HG03045 (cell line): ENCODE measurements at regions not wholly inside any gene's neighbourhood (a gene's known extent, or its start where the extent isn't known, plus 50 kb on each side); places are given as distances from the start of the nearest gene placed in this dataset.
"Not testable (repeated sequence)": the region's sequence is repeated elsewhere in the genome, so short reads cannot be mapped to it uniquely, and the experiment has no call there.

Experiments used
- ATAC-seq: cut with Tn5 transposase; IDR thresholded peaks from one replicate; pipeline ENCODE4 v1.9.1; 2021; ENCODE audit warnings: mild to moderate bottlenecking, moderate library complexity; ENCODE audit not compliant: unreplicated experiment

DNA sequence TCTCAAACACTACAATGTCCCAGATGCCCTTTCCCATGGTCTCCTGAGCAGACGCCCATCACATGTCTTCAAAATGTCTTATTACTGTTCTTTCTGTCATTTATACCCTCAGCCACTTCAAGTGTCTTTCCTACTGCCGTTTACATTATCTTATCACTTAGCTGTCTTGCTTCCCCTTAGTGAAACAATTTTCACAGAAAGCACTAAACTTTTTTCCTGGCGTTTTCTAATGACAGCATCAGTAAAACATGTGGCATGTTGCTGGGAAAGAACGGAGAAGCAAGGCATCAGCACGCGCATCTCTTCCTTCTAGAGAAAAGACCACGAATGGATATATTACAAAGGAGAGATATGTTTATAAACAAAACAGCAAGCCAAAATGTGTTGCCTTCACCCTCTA, 189.7 kb upstream of the SLIT2 start:
- ATAC-seq: no peak

DNA sequence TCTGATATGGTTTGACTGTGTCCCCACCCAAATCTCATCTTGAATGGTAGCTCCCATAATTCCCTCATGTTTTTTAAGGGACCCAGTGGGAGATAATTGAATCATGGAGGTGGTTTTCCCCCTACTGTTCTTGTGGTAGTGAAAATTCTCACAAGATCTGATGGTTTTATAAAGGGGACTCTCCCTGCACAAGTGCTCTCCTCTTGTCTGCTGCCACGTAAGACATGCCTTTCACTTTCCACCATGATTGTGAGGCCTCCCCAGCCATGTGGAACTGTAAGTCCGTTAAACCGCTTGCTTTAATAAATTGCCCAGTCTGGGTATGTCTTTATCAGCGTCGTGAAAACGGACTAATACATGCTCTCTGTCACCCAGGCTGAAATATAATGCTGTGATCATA, 200.9 kb upstream of the SLIT2 start:
- no peak for ATAC-seq

DNA sequence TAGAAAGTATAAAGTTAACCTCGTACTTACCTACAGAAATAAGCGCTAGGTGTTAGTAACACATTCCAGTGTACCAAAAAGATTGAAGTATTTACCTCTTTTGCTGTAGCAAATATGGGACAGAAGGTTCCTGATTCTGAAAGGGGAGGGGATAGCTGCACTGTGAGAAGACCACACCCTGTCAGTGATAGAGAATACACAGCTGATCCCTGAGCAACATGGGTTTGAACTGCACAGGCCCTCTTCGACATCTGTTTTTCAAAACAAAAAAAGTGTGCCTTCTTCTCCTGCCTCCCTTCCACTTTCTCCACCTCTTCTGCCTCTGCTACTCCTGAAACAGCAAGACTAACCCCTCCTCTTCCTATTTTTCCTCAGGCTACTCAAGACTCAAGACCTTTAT, 201.8 kb upstream of the SLIT2 start:
- ATAC-seq: no peak

DNA sequence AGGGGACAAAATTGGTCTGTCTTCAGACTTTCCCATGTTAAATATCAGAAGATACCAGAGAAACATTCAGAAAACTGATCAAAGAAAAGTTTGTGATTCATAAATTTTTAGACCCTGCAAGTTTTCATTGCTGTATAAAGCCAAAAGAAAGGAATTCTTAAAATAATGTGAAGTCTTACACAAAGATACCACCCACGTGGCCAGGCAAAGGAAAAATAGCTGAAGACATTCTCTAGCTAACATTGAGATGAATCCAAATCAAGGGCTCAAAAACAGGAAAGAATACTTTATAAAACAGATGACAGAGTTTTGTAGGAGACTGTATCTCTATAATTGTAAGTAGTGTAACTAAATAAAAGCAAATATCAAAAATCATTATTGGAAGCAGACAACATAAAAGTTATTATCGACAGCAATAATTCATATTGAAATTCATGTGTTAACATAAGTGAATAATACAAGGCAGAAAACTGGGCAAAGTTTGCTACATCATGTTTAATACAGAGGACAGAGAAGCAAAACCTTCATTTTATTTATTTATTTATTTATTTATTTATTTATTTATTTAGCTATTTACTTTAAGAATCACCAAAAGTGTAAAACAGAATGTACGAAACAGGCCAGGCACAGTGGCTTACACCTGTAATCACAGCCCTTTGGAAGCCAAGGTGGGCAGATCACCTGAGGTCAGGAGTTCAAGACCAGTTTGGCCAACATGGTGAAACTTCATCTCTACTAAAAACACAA, 204.6 kb upstream of the SLIT2 start:
- no peak for ATAC-seq

DNA sequence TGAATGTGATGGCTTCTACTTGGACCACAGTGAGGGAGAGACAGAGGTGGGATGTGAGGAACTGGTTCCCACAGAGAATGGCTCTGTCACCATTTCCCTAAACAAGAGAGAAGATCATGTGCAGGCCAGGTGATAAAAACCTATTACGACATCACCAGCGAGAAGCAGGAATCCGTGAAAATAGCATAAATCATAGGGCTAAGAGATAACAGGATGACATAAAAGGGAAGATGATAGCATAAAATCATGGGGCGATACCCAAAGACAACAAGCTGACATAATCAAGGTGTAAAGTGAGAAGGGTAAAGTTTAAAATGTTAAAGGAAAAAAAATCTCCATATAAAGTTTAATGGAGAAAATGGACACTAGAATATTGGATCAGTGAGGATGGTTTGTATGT, 205.5 kb upstream of the SLIT2 start:
- ATAC-seq: no peak

DNA sequence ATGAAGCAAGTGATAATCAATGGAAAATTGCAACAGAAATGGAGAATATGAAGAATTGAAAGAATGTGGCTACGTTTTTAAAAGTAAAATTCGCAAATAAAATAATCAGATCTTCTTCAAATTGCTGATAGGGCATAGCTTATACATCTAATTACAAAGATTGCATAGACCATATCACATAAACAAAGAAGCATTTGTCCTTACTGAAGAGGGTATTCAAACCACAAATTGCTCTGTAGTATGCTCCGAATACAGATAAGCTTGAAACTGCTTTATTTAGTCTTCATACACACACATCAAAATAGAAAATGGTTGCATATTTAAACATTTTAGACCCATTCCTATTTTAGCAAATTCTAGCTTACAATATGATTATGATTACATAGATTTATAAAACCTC, 206.7 kb upstream of the SLIT2 start:
- no peak for ATAC-seq

DNA sequence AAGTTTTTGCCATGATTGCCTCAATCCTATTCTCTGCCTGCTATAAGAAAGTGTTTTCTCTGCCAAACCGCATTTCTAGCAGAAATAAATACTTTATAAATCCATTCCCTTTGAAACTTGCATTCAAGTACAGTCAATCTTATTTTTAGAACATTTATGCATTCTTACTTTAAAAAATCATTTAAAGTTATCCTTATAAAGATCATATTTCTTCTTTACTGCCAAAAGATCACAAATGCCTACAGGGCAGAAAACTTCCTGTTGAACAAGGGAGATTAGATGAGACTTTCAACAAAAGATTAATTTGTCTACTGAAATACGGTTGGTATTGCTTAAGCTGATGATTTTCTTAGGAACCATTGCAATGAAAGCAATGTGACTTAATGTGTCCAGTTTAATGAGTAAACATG, 207.2 kb upstream of the SLIT2 start:
- ATAC-seq: no peak

DNA sequence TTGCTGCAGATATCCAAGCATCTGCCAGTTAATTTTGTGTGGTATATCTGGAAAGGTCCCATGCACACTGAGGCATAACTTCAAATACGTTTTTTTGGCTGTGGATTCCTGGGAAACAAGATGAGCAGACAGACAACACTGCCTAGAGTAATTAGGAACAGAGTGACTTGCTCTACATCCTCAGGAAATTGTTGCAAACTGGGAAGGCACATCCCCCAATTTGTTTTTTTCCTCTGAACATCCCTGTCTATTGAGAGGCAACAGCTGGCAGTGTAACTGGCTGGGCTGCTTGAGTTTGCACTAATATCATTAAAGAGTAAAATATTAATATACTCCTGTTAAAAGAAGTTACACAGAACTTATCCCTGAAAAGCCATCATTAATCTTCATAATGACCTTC, 207.7 kb upstream of the SLIT2 start:
- no peak for ATAC-seq

DNA sequence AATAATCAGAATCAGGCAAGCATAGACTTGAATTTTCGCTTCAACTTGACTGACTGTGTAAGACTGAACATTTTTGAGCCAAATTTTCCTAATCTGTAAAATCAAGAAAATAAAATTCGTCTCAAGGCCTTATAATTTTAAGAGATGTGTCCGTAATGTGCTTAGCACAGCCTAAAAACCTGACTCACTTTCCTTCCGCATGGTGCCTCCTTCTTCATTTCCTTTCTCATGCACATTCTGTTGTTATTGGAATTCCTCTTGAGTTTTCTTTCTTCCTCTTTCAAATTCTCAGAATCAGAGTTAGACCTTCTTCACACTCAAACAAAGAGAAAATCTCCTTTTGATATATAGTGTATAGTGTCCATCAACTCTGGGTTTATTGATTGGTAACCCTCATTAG, 208.9 kb upstream of the SLIT2 start:
- no peak for ATAC-seq

DNA sequence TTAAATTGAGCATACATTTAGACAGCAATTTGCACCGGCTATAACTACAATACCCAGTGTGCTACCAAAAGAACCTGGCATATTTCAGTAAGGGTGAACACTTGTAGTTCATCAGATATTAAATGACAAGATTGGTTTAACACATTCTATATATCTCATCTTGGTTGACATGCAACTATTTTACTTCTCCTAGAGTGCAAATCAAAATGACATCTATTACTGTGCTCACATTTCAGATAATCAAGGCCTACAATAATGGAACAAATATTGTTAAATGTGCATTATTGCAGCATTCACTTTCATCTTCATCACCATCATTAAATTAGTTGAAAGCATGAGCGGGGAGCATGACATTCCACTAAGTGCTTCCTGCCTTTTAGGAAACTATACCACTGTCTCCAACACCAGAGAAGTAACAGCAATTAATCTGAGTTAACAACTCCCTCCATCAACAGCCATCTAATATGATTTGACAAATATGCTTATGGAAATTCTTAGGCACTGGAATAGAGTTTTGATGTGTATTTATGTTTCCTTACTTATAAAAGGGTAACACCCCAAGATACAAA, 209.8 kb upstream of the SLIT2 start:
- ATAC-seq: no peak

DNA sequence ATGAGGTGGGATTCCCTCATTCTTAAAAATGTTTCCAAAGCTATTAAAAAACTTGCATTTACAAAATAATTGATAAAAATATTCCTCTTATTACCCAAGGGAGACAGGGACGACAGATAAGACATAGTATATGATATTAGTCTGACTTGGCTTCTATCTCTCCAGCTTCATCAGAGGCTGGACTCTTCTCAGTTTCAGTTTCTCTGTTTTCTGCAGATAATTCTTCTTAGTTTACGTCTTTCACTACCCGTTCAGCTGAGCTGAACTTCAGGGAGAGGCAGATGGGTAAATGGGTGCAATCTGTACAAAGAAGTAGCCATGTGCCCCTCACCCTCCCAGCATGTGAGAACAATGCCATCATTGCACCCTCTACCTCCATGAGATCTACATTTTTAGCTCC, 214.0 kb upstream of the SLIT2 start:
- no peak for ATAC-seq

DNA sequence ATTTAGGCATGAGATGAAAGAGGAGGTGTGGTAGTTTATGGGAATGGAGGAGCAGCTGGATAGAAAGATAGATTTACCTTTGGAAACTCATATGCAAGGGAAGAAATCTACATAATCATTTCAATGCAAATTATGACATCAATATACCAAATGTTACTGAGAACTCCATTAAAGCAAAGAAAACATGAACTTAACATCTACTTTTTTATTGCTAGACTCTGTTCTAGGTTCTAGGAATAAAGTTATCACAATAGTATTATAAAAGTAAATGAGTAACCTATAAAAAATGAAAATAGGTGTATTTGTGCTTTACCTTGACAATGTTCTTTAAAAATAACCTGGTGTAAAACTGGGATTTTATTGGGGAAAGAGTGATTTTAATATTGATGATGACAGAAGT, 221.6 kb upstream of the SLIT2 start:
- no peak for ATAC-seq

DNA sequence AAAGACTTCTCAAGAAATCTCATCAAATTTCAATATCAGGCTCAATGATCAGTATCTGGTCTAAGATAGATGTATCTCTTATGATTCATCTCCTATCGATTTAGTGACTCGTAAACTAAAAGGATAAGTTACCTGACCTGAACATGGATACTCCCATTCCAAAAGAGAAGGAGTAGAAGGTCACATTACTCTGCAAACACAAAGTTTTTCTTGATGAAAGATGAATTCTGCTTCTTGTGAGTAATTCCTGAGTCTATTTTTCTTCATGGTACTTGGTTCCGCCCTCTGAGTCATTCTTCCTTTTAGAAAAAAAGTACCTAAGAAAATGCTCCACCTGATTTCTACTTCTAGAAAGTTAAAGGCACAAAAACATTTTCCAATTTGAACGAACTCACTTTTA, 223.1 kb upstream of the SLIT2 start:
- ATAC-seq: no peak

DNA sequence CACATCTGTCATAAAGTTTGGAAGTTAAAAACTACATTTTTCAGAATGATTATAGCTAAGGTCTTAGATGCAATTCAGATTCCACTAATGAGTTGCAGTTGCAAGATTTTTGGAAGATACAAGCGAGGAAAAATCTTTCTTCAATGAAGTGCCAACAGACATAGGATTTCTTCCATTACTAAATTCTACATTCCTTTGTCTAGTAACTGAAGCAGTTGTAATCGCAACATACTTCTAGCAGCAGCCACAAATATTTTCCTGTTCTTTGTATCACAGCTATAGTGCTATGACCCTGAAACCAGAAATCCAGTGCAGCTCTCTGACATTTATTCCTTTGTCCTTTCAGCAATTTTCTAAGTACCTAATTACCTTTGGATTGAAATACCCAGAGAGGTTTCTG, 225.2 kb upstream of the SLIT2 start:
- ATAC-seq: no peak

DNA sequence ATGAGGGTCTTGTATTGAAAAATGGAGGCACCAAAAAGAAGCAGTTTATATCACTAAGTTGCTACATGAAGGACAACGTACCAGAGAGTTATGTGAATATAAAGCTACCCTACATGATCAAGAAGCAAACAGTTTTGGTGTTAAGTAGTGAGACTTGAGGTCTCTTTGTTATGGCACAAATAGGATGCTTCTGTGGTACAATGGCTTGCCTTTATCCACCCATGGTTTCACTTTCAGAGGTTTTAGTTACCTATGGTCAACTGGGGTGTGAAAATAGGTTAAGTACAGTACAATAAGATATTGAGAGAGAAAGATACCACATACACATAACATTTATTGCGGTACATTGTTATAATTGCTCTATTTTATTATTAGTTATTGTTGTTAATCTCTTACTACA, 229.2 kb upstream of the SLIT2 start:
- no peak for ATAC-seq

DNA sequence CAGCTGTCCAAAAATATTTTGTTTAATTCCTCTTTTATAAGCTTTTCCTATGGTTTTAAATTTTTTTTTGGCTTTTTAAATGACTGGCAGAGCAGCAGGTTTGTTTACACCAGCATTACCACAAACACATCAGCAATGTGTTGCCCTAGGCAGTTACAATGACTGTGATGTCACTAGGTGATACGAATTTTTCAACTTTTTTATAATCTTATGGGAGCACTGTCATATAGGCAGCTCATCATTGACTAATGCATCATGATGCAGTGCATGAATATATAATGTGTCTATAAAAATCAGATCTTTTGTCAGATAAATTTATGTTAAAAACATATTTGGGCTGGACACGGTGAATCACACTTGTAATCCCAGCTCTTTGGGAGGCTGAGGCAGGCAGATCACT, 231.6 kb upstream of the SLIT2 start:
- ATAC-seq: no peak

DNA sequence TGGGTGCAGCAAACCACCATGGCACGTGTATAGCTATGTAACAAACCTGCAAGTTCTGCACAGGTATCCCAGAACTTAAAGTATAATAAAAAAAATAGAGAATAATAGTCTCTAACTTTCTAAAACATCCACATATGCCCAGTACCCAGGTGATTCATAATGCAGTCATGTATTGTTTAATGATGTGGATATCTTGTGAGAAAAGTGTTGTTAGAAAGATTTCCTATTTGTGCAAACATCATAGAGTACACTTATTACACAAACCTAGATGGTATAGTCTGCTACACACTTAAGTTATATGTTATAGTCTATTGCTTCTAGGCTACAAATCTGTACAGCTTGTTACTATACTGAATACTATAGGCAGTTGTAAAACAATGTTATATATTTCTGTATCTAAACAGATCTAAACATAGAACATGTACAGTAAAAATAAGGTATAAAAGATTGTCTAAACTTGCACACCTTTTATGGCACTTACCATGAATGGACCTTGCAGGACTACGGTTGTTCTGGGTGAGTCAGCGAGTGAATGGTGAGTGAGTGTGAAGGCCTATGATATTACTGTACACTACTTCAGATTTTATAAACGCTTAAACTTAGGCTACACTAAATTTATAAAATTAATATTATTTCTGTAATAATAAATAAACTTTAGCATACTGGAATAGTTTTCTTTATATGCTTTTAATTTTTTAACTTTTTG, 232.2 kb upstream of the SLIT2 start:
- ATAC-seq: no peak

DNA sequence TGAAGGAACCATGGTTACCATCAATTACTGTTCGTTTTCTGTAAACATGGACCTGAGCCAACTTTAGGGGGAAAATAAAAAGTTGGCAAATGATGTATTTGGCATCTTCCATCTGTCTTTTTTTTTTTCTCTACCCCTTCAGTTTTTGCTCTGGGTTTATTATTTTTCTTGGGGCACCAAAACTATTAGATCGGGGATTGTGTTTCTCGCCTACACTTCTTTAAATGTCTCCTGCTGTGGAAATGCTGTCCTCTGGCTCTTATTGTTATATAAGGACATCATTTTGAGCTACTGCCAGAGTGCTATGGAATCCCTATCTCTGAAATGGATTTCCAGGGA, 234.0 kb upstream of the SLIT2 start:
- no peak for ATAC-seq

DNA sequence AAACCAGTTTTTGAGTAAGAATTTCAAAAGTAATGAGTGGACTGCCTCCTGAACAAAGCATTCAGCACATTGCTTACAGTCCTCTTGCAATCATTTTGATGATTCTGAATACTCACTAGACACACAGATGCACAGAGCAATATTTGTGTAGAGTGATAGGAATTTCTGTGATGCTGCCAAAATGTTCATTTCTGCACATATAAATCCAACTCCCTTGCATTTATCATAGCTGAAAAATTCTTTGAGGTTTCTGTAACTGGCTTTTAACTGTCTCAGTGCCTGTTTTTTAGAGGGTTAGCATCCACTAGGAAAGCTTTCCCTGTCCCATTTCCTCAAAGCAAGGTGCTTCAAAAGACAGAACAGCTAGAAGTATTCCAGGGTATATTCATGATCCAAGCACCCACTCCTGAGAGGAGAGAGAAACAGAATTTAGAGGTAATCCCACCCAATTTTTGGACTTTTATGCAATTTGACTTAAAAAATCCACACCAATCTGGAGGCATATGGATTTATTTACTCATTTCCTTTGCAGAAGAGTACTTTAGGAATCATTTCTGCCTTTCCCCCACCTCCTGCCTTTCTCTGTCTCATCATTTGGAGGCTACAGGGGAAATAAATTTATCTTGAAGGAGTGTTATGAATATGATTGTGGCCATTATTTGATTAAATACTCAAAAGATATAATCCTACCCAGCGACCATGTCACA, 234.5 kb upstream of the SLIT2 start:
- ATAC-seq: no peak

DNA sequence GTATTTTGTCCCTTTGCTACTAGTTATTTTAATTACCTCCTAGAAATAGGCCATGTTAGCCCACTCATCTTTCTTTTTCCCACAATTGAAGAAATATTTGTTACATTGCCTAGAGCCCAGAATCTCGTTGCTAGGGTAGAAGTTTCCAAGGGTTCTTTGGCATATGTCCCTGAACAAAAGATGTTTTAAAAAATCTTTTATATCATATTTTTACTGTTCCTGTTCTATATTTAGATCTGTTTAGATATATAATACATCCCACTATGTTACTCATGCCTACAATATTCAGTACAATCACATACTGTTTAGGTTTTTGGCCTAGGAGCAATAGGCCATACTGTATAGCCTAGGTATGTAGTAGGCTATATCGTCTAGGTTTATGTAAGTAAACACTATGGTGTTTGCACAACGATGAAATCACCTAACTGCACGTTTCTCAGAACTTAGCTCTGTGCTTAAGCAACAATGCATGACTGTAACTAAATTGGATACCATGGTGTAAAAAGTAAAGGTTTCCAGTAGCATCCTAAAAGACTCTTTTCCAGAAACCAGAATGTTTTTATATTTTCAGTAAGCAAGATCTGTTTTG, 236.0 kb upstream of the SLIT2 start:
- ATAC-seq: no peak

DNA sequence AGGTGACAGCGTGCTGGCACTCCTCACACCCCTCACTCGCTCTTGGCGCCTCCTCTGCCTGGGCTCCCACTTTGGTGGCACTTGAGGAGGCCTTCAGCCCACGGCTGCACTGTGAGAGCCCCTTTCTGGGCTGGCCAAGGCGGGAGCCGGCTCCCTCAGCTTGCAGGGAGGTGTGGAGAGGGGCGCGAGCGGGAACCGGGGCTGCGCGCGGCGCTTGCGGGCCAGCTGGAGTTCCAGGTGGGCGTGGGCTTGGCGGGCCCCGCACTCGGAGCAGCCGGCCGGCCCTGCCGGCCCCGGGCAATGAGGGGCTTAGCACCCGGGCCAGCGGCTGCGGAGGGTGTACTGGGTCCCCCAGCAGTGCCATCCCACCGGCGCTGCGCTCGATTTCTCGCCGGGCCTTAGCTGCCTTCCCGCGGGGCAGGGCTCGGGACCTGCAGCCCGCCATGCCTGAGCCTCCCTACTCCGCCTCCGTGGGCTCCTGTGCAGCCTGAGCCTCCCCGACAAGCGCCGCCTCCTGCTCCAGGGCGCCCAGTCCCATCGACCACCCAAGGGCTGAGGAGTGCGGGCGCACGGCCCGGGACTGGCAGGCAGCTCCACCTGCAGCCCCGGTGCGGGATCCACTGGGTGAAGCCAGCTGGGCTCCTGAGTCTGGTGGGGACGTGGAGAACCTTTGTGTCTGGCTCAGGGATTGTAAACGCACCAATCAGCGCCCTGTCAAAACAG, 247.7 kb upstream of the SLIT2 start:
- not testable (repeated sequence) for ATAC-seq
